Endothelial cell of umbilical vein (primary cell): ENCODE measurements at regions not wholly inside any gene's neighbourhood (a gene's known extent, or its start where the extent isn't known, plus 50 kb on each side); places are given as distances from the start of the nearest gene placed in this dataset.

ENCODE experiments used
- BruUV-seq: library from RNA; stranded (reverse); fragments of 400-500 nt; replicated peaks from 2 replicates; lab custom pipeline; 2021; lab: Mats Ljungman, UMichigan
- CTCF ChIA-PET: fragments of 300-600, 350-600 bp; sonication (Branson Sonifier 250); formaldehyde crosslinking; loops from one replicate; lab custom pipeline; 2021; ENCODE audit warnings: antibody characterized with exemption, inconsistent platforms; lab: Charles Lee
- POLR2A ChIA-PET: fragments of 300-600, 350-600 bp; sonication (Branson Sonifier 250); formaldehyde crosslinking; loops from one replicate; lab custom pipeline; 2021; ENCODE audit warnings: antibody characterized with exemption, inconsistent platforms; lab: Charles Lee
- DNase-seq: peaks from one replicate; pipeline ENCODE4 v3.0.0-alpha.2; 2011; ENCODE audit warnings: low read depth, low spot score
- FAIRE-seq: peaks from 2 replicates; lab custom pipeline; 2011; peaks lifted over from hg19 to GRCh38; lab: Jason Lieb, UNC
- H2AFZ ChIP-seq: 2 replicates; pipeline ENCODE4 v1.6.0; 2012; ENCODE audit warnings: low read depth, low read length, control low read depth, inconsistent platforms
- H3K27ac ChIP-seq: 2 replicates; pipeline ENCODE4 v1.5.1; 2011; ENCODE audit warnings: low read depth, mild to moderate bottlenecking, control low read depth, low read length, moderate library complexity; ENCODE audit not compliant: insufficient read depth
- H3K27me3 ChIP-seq, 2 experiments: 2 replicates each; pipeline versions ENCODE4 v1.6.0 to v1.6.1; 2011; ENCODE audit warnings: low read length in 2 of 2, mixed read lengths in 1 of 2; ENCODE audit not compliant: control insufficient read depth in 2 of 2, insufficient read depth in 2 of 2
- H3K36me3 ChIP-seq, 2 experiments: 2 replicates in 1 of 2; 3 replicates in 1 of 2; pipeline ENCODE4 v1.5.1; 2011; ENCODE audit warnings: low read length in 2 of 2, mild to moderate bottlenecking in 1 of 2, moderate library complexity in 1 of 2; ENCODE audit not compliant: control insufficient read depth in 2 of 2, insufficient read depth in 2 of 2; ENCODE audit errors: extremely low read depth in 1 of 2
- H3K4me1 ChIP-seq: 3 replicates; pipeline ENCODE4 v1.5.1; 2011; ENCODE audit warnings: mild to moderate bottlenecking, low read length; ENCODE audit not compliant: control insufficient read depth, insufficient read depth; ENCODE audit errors: extremely low read depth
- H3K4me2 ChIP-seq: 2 replicates; pipeline ENCODE4 v1.6.1; 2011; ENCODE audit warnings: low read length, control low read depth, mixed read lengths; ENCODE audit not compliant: insufficient read depth
- H3K4me3 ChIP-seq, 3 experiments: fragments of 200-600 bp in 1 of 3; sonication (generic), shearing (Covaris generic) in 1 of 3; replicated peaks in 1 of 3; 2 replicates each; pipeline ENCODE4 v1.5.1; 2011 to 2016; ENCODE audit warnings: control low read depth in 3 of 3, low read length in 3 of 3, mild to moderate bottlenecking in 2 of 3, inconsistent platforms in 1 of 3, low read depth in 1 of 3, moderate library complexity in 1 of 3; ENCODE audit not compliant: insufficient read depth in 1 of 3
- H3K79me2 ChIP-seq: 2 replicates; pipeline ENCODE4 v1.6.0; 2012; ENCODE audit warnings: low read length, inconsistent platforms; ENCODE audit not compliant: control insufficient read depth, insufficient read depth
- H3K9ac ChIP-seq: replicated peaks from 2 replicates; pipeline ENCODE3; 2011; ENCODE audit warnings: low read length, control low read depth; ENCODE audit not compliant: insufficient read depth; ENCODE audit errors: extremely low read depth
- H3K9me1 ChIP-seq: replicated peaks from 3 replicates; pipeline ENCODE4 v1.6.0; 2011; ENCODE audit warnings: mild to moderate bottlenecking, low read length; ENCODE audit not compliant: control insufficient read depth, insufficient read depth; ENCODE audit errors: extremely low read depth
- H3K9me3 ChIP-seq: replicated peaks from 2 replicates; pipeline ENCODE4 v1.5.1; 2012; ENCODE audit warnings: low read length, inconsistent platforms; ENCODE audit not compliant: control insufficient read depth, insufficient read depth
- H4K20me1 ChIP-seq: replicated peaks from 2 replicates; pipeline ENCODE3; 2011; ENCODE audit warnings: mild to moderate bottlenecking, low read length; ENCODE audit not compliant: control insufficient read depth, insufficient read depth; ENCODE audit errors: extremely low read depth
- CTCF ChIP-seq, 2 donors: IDR thresholded peaks; 1 replicate in 1 of 2; 2 replicates in 1 of 2; pipeline ENCODE4 v1.5.1; 2011; ENCODE audit warnings: low read length in 2 of 2, mild to moderate bottlenecking in 2 of 2, moderate library complexity in 2 of 2, control low read depth in 1 of 2, inconsistent platforms in 1 of 2, low read depth in 1 of 2; ENCODE audit not compliant: insufficient read depth in 1 of 2; ENCODE audit errors: extremely low read depth in 1 of 2
- EZH2 ChIP-seq: IDR thresholded peaks from 2 replicates; pipeline ENCODE4 v1.6.1; 2012; ENCODE audit warnings: borderline replicate concordance, low read depth, mild to moderate bottlenecking, moderate library complexity, low read length, inconsistent platforms; ENCODE audit not compliant: severe bottlenecking
- FOS ChIP-seq: IDR thresholded peaks from 2 replicates; pipeline ENCODE4 v1.6.1; 2011; ENCODE audit warnings: mild to moderate bottlenecking, low read length, moderate library complexity, borderline replicate concordance; ENCODE audit not compliant: insufficient read depth
- GATA2 ChIP-seq: IDR thresholded peaks from 2 replicates; pipeline ENCODE4 v1.7.0; 2011; ENCODE audit warnings: low read depth, mild to moderate bottlenecking, moderate library complexity, mixed read lengths, low read length; ENCODE audit not compliant: insufficient read length, insufficient read depth
- JUN ChIP-seq: IDR thresholded peaks from 2 replicates; pipeline ENCODE4 v1.6.1; 2011; ENCODE audit warnings: borderline replicate concordance, low read depth; ENCODE audit not compliant: insufficient read length, insufficient read depth
- MAX ChIP-seq: IDR thresholded peaks from 2 replicates; pipeline ENCODE4 v1.6.1; 2011; ENCODE audit not compliant: insufficient read depth, insufficient read length
- MYC ChIP-seq: IDR thresholded peaks from one replicate; pipeline ENCODE4 v1.6.1; 2011; ENCODE audit warnings: mild to moderate bottlenecking, low read depth, low read length
- POLR2A ChIP-seq: IDR thresholded peaks from 2 replicates; pipeline ENCODE4 v1.6.1; 2012; ENCODE audit warnings: low read depth, mild to moderate bottlenecking, control low read depth, low read length
- POLR2AphosphoS5 ChIP-seq: IDR thresholded peaks from 2 replicates; pipeline ENCODE4 v1.6.1; 2012; ENCODE audit warnings: low read depth, mild to moderate bottlenecking, control low read depth, low read length, moderate library complexity; ENCODE audit not compliant: insufficient read depth
- dilution Hi-C: fragments of 300-500 bp; cut with MboI; formaldehyde crosslinking; loops from one replicate; pipeline ENCODE4 v1.15.0; 2019; ENCODE audit warnings: low sequenced_read_pairs; ENCODE audit not compliant: extremely low pct_ligation_motif_present
- intact Hi-C: fragments of 100-400 bp; cut with micrococcal nuclease; formaldehyde crosslinking; loops from one replicate; pipeline ENCODE4 v1.10.0; 2022

DNA sequence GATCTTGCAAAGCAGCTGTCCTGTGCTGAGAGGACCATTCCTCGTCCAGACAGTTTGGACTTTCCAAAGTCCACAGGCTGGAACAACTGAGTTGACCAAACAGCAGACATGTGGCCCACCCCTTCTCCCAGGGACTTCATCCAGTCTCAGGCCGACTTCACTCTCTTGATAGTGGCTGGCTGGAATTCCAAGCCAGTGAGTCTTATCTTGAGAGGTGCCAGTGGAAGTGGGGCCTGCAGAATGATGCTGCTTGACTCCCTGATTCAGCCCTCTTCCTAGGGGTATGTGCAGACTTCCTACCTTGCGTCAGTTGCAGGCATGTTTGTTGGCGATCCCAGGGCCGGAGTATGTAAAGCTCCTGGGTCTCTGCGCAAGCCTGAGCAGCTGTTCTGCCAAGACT lies 131.4 kb upstream of the TSLP start:
- Histone ChIP-seq H2AFZ (no peak overlapping the region), H3K36me3 (no peaks in the 10 kb centered on the region), H3K9me3 (no peaks in the 10 kb centered on the region), H3K27ac (no peak overlapping the region), H3K79me2 (no peaks in the 10 kb centered on the region), H3K4me2 (no peak overlapping the region), H3K9me1 (no peaks in the 10 kb centered on the region), H3K4me1 (no peaks in the 10 kb centered on the region), H3K9ac (no peak overlapping the region), H4K20me1 (no peaks in the 10 kb centered on the region), H3K27me3 (no peaks in the 10 kb centered on the region), H3K4me3 (no peak overlapping the region)
- ChIA-PET CTCF (no interaction called here), POLR2A (no interaction called here)
- FAIRE-seq (no peak), DNase-seq (no peak)
- TF ChIP-seq MYC, result no peak
- no peak for TF ChIP-seq GATA2
- no peak for TF ChIP-seq POLR2AphosphoS5
- TF ChIP-seq FOS, result no peak
- TF ChIP-seq MAX, result no peak
- TF ChIP-seq EZH2, result no peak
- TF ChIP-seq JUN, result no peak
- no peak for TF ChIP-seq CTCF (IDR thresholded peaks at IDR 0.05; ENCODE audit: extremely low read depth in 1 of 2, insufficient read depth in 1 of 2, low read depth in 1 of 2, low read length in 2 of 2)
- no peak for TF ChIP-seq POLR2A
- BruUV-seq, result no TSS peak
- intact Hi-C loops (no loop called here), dilution Hi-C loops (no loop called here)
